ENCODE measurements at regions not wholly inside any gene's neighbourhood (a gene's known extent, or its start where the extent isn't known, plus 50 kb on each side); places are given as distances from the start of the nearest gene placed in this dataset.

DNA sequence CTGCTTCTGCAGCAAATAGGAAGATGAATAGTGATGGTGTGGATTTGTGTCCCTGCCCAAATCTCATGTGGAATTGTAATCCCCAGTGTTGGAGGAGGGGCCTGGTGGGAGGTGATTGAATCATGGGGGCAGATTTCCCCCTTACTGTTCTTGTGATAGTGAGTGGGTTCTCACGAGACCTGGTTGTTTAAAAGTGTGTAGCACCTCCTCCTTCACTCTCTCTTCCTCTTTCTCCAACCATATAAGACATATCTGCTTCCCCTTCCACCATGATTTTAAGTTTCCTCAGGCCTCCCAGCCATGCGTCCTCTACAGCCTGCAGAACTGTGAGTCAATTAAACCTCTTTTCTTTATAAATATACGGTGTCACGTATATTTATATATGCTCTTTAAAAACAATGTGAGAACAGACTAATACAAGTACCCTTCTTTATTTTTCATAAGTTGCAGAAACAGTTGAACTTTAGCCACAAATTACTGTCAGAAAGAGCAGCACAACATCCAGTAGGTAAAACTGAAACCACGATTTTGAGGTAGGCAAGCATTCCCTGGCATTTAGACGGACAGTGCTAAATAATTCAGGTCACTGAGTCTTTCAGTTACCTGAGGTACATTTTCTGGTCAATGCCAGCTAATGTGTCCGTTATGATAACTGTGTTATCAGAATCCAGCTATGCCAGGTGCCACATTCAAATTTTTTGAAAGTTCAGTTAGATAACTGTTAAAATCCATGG is 79.3 kb upstream of the SPEF2 start:
- Histone ChIP-seq H3K36me3 (ENCODE audit: control insufficient read depth, insufficient read depth, low read length) (no peaks in the 10 kb centered on the region), H3K27ac (ENCODE audit: insufficient read depth, low read length) (no peak overlapping the region), H3K14ac (replicated peaks; ENCODE audit: low read depth, low read length) (no peak overlapping the region), H4K8ac (ENCODE audit: low read depth in 2 of 2, low read length in 2 of 2) (no peak overlapping the region), H3K18ac (ENCODE audit: low read depth, low read length) (no peak overlapping the region), H2BK20ac (ENCODE audit: low read depth, low read length) (no peak overlapping the region), H2BK5ac (ENCODE audit: low read depth, low read length, poor library complexity, severe bottlenecking) (no peak overlapping the region), H3K4me3 (ENCODE audit: insufficient read depth, low read depth, low read length) (no peak overlapping the region), H3K9me1 (ENCODE audit: insufficient read depth, low read length) (no peaks in the 10 kb centered on the region), H2AK9ac (replicated peaks; ENCODE audit: low read depth, low read length, poor library complexity) (no peak overlapping the region), H3K9ac (ENCODE audit: low read depth, low read length) (no peak overlapping the region), H3K4me1 (ENCODE audit: control insufficient read depth, insufficient read depth, low read length) (no peaks in the 10 kb centered on the region), H2BK120ac (ENCODE audit: low read depth, low read length) (no peak overlapping the region), H4K5ac (ENCODE audit: low read depth, low read length) (no peak overlapping the region), H3K79me1 (ENCODE audit: low read depth in 1 of 2, low read length in 2 of 2) (no peaks in the 10 kb centered on the region), H2AK5ac (ENCODE audit: low read depth, low read length) (no peak overlapping the region), H3K27me3 (ENCODE audit: control insufficient read depth, insufficient read depth, low read length) (no peaks in the 10 kb centered on the region), H3K23ac (ENCODE audit: low read depth, low read length) (no peak overlapping the region), H2AFZ (replicated peaks; ENCODE audit: low read length, poor library complexity) (no peak overlapping the region), H3K9me3 (ENCODE audit: control insufficient read depth, insufficient read depth, low read length) (no peaks in the 10 kb centered on the region), H2BK15ac (ENCODE audit: low read depth, low read length) (no peak overlapping the region), H3K56ac (ENCODE audit: extremely low read depth, insufficient read depth, low read length) (no peak overlapping the region), H3K4me2 (ENCODE audit: low read depth, low read length) (no peak overlapping the region), H3K4ac (ENCODE audit: low read depth, low read length) (no peak overlapping the region), H4K91ac (ENCODE audit: insufficient read depth, low read depth, low read length) (no peak overlapping the region), H4K20me1 (ENCODE audit: insufficient read depth, low read length) (no peaks in the 10 kb centered on the region)
- dilution Hi-C loops (cut with HindIII; ENCODE audit: low sequenced_read_pairs, unreplicated experiment): no loop called here
- DNase-seq: no peak
- ChIA-PET CTCF (no interaction called here), POLR2A (ENCODE audit: unreplicated experiment) (no interaction called here)
- in situ Hi-C loops (cut with MboI; ENCODE audit: low sequenced_read_pairs): no loop called here
- ATAC-seq (ENCODE audit: low read depth): no peak
- intact Hi-C loops (cut with micrococcal nuclease): no loop called here
- 75% methylated on average over 2 of the region's 7 CpGs; no CpG with 5 or more reads in 1 of the 2 experiments for WGBS, 2 experiments (ENCODE audit: extremely low coverage in 2 of 2, insufficient read length in 1 of 2)
- TF ChIP-seq SMC3 (IDR thresholded peaks at IDR 0.05; ENCODE audit: low read depth, low read length) (no peak), BHLHE40 (IDR thresholded peaks at IDR 0.05; ENCODE audit: low read depth, low read length) (no peak), NFE2L2 (IDR thresholded peaks at IDR 0.05; ENCODE audit: low read depth, low read length) (no peak), FOS (IDR thresholded peaks at IDR 0.05; ENCODE audit: low read depth, low read length) (no peak), POLR2A (IDR thresholded peaks at IDR 0.05; ENCODE audit: low read depth, low read length) (no peak), MAFK (IDR thresholded peaks at IDR 0.05; ENCODE audit: low read depth, low read length) (no peak), MAZ (IDR thresholded peaks at IDR 0.05; ENCODE audit: borderline replicate concordance, low read depth, low read length) (no peak), CHD1 (IDR thresholded peaks at IDR 0.05; ENCODE audit: low read depth, low read length) (no peak), CEBPB (IDR thresholded peaks at IDR 0.05; ENCODE audit: low read depth, low read length) (no peak), MXI1 (IDR thresholded peaks at IDR 0.05; ENCODE audit: borderline replicate concordance, low read depth, low read length) (no peak), RAD21 (IDR thresholded peaks at IDR 0.05; ENCODE audit: low read length) (no peak), RFX5 (IDR thresholded peaks at IDR 0.05; ENCODE audit: low read depth, low read length) (no peak), RCOR1 (IDR thresholded peaks at IDR 0.05; ENCODE audit: insufficient replicate concordance, low read length) (no peak)
- TF ChIP-seq, protein P1, sequence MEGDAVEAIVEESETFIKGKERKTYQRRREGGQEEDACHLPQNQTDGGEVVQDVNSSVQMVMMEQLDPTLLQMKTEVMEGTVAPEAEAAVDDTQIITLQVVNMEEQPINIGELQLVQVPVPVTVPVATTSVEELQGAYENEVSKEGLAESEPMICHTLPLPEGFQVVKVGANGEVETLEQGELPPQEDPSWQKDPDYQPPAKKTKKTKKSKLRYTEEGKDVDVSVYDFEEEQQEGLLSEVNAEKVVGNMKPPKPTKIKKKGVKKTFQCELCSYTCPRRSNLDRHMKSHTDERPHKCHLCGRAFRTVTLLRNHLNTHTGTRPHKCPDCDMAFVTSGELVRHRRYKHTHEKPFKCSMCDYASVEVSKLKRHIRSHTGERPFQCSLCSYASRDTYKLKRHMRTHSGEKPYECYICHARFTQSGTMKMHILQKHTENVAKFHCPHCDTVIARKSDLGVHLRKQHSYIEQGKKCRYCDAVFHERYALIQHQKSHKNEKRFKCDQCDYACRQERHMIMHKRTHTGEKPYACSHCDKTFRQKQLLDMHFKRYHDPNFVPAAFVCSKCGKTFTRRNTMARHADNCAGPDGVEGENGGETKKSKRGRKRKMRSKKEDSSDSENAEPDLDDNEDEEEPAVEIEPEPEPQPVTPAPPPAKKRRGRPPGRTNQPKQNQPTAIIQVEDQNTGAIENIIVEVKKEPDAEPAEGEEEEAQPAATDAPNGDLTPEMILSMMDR (conservative IDR thresholded peaks at IDR 0.05; ENCODE audit: low read depth, low read length): no peak
- TF ChIP-seq, protein P2, sequence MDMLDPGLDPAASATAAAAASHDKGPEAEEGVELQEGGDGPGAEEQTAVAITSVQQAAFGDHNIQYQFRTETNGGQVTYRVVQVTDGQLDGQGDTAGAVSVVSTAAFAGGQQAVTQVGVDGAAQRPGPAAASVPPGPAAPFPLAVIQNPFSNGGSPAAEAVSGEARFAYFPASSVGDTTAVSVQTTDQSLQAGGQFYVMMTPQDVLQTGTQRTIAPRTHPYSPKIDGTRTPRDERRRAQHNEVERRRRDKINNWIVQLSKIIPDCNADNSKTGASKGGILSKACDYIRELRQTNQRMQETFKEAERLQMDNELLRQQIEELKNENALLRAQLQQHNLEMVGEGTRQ (IDR thresholded peaks at IDR 0.05; ENCODE audit: low read depth, low read length): no peak
- TF ChIP-seq, protein P3, sequence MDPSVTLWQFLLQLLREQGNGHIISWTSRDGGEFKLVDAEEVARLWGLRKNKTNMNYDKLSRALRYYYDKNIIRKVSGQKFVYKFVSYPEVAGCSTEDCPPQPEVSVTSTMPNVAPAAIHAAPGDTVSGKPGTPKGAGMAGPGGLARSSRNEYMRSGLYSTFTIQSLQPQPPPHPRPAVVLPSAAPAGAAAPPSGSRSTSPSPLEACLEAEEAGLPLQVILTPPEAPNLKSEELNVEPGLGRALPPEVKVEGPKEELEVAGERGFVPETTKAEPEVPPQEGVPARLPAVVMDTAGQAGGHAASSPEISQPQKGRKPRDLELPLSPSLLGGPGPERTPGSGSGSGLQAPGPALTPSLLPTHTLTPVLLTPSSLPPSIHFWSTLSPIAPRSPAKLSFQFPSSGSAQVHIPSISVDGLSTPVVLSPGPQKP (IDR thresholded peaks at IDR 0.05; ENCODE audit: borderline replicate concordance, low read depth, low read length): no peak
- no TSS peak for BruUV-seq (replicated peaks)

Measured in IMR-90 (cell line).